SK-N-SH (cell line): ENCODE measurements at regions not wholly inside any gene's neighbourhood (a gene's known extent, or its start where the extent isn't known, plus 50 kb on each side); places are given as distances from the start of the nearest gene placed in this dataset.

Source experiments
- CTCF ChIA-PET: fragments of 300-600, 350-600 bp; formaldehyde crosslinking; extraction: SDS; loops from one replicate; lab custom pipeline; 2021; lab: Yijun Ruan, JAX
- POLR2A ChIA-PET: fragments of 350-600 bp; sonication (Branson Sonifier 250); formaldehyde crosslinking; extraction: SDS; loops from one replicate; lab custom pipeline; 2020; ENCODE audit warnings: antibody characterized with exemption, inconsistent platforms; lab: Yijun Ruan, JAX
- DNase-seq: peaks from one replicate; pipeline ENCODE4 v3.0.0; 2012
- H2AFZ ChIP-seq: fragments of 200-600 bp; sonication (generic); 2 replicates; pipeline ENCODE4 v1.8.1; 2016; ENCODE audit warnings: antibody characterized with exemption, mild to moderate bottlenecking, low read depth
- H3F3A ChIP-seq: fragments of 200-600 bp; sonication (generic); replicated peaks from 2 replicates; pipeline ENCODE3; 2016; ENCODE audit warnings: antibody characterized with exemption, mild to moderate bottlenecking; ENCODE audit not compliant: insufficient read depth
- H3K27ac ChIP-seq, 2 experiments: fragments of 200-500 bp in 1 of 2; fragments of 200-600 bp in 1 of 2; sonication (Bioruptor generic) in 1 of 2; sonication (generic), shearing (Covaris generic) in 1 of 2; 2 replicates each; pipeline versions ENCODE4 v1.5.1 to v1.6.1; 2014 to 2016; ENCODE audit warnings: low read depth in 2 of 2, inconsistent platforms in 1 of 2, low read length in 1 of 2, mild to moderate bottlenecking in 1 of 2, mixed read lengths in 1 of 2
- H3K27me3 ChIP-seq: fragments of 200-600 bp; sonication (generic), shearing (Covaris generic); 2 replicates; pipeline ENCODE4 v1.6.1; 2016; ENCODE audit warnings: mixed run types; ENCODE audit not compliant: insufficient read depth
- H3K36me3 ChIP-seq, 2 experiments: fragments of 200-500 bp in 1 of 2; fragments of 200-600 bp in 1 of 2; sonication (Bioruptor generic) in 1 of 2; sonication (generic) in 1 of 2; replicated peaks in 1 of 2; 2 replicates each; pipeline versions ENCODE3 to v1.5.1; 2014 to 2016; ENCODE audit warnings: low read length in 1 of 2, mild to moderate bottlenecking in 1 of 2; ENCODE audit not compliant: insufficient read depth in 2 of 2, control insufficient read depth in 1 of 2
- H3K4me1 ChIP-seq, 2 experiments: fragments of 200-500 bp in 1 of 2; fragments of 200-600 bp in 1 of 2; sonication (Bioruptor generic) in 1 of 2; sonication (generic), shearing (Covaris generic) in 1 of 2; 2 replicates each; pipeline versions ENCODE4 v1.5.1 to v1.6.1; 2014 to 2016; ENCODE audit warnings: low read depth in 1 of 2, low read length in 1 of 2, mixed run types in 1 of 2; ENCODE audit not compliant: insufficient read depth in 2 of 2, control insufficient read depth in 1 of 2
- H3K4me2 ChIP-seq: fragments of 200-600 bp; sonication (generic), shearing (Covaris generic); 2 replicates; pipeline ENCODE4 v1.6.1; 2017; ENCODE audit warnings: mixed run types
- H3K4me3 ChIP-seq, 2 experiments: fragments of 200-500 bp in 1 of 2; fragments of 200-600 bp in 1 of 2; sonication (Bioruptor generic) in 1 of 2; sonication (generic), shearing (Covaris generic) in 1 of 2; 2 replicates each; pipeline versions ENCODE4 v1.5.1 to v1.8.1; 2014 to 2016; ENCODE audit warnings: low read depth in 2 of 2, inconsistent platforms in 1 of 2, low read length in 1 of 2, mild to moderate bottlenecking in 1 of 2, mixed read lengths in 1 of 2, moderate library complexity in 1 of 2
- H3K79me2 ChIP-seq: fragments of 200-600 bp; sonication (generic); 2 replicates; pipeline ENCODE4 v1.8.1; 2017; ENCODE audit warnings: mild to moderate bottlenecking; ENCODE audit not compliant: insufficient read depth
- H3K9ac ChIP-seq: fragments of 200-600 bp; sonication (generic); 2 replicates; pipeline ENCODE4 v1.6.1; 2017; ENCODE audit warnings: mixed run types
- H3K9me2 ChIP-seq: fragments of 200-600 bp; sonication (generic); 2 replicates; pipeline ENCODE4 v1.6.1; 2017; ENCODE audit warnings: mixed run types
- H3K9me3 ChIP-seq: fragments of 200-600 bp; sonication (generic); 2 replicates; pipeline ENCODE4 v1.6.1; 2017; ENCODE audit warnings: mixed run types, mild to moderate bottlenecking, moderate library complexity
- H4K20me1 ChIP-seq: fragments of 200-600 bp; sonication (generic); 2 replicates; pipeline ENCODE4 v1.6.1; 2017; ENCODE audit warnings: mild to moderate bottlenecking, mixed run types; ENCODE audit not compliant: insufficient read depth
- CHD2 ChIP-seq: fragments of 150-350 bp; IDR thresholded peaks from 2 replicates; pipeline ENCODE4 v1.6.1; 2018; ENCODE audit warnings: low read length; ENCODE audit not compliant: partially characterized antibody
- ELF1 ChIP-seq: IDR thresholded peaks from 2 replicates; pipeline ENCODE4 v1.4.0; 2012
- EP300 ChIP-seq, 2 experiments: IDR thresholded peaks; 2 replicates each; pipeline versions ENCODE4 v1.4.0 to v1.6.1; 2012; ENCODE audit warnings: borderline replicate concordance in 1 of 2, low read depth in 1 of 2, low read length in 1 of 2
- FOXJ3 ChIP-seq: sonication (generic); formaldehyde crosslinking; IDR thresholded peaks from 2 replicates; pipeline ENCODE4 v1.5.1; 2020; ENCODE audit warnings: mild to moderate bottlenecking, missing genetic modification reagents
- JUND ChIP-seq: IDR thresholded peaks from 2 replicates; pipeline ENCODE4 v1.4.0; 2012
- MEF2A ChIP-seq: IDR thresholded peaks from 2 replicates; pipeline ENCODE4 v1.4.0; 2012; ENCODE audit warnings: low read depth, borderline replicate concordance
- NFIC ChIP-seq: IDR thresholded peaks from 2 replicates; pipeline ENCODE4 v1.4.0; 2012; ENCODE audit warnings: borderline replicate concordance
- NRF1 ChIP-seq: IDR thresholded peaks from 2 replicates; pipeline ENCODE4 v1.6.1; 2012; ENCODE audit warnings: low read depth, mild to moderate bottlenecking, low read length
- POLR2AphosphoS5 ChIP-seq: IDR thresholded peaks from 2 replicates; pipeline ENCODE4 v1.6.1; 2012; ENCODE audit warnings: low read depth, low read length
- RCOR1 ChIP-seq: fragments of 150-350 bp; IDR thresholded peaks from 2 replicates; pipeline ENCODE4 v1.6.1; 2017; ENCODE audit warnings: antibody characterized with exemption, low read length
- SMC3 ChIP-seq: IDR thresholded peaks from 2 replicates; pipeline ENCODE4 v1.6.1; 2012; ENCODE audit warnings: low read depth, low read length, improper control_type of control experiment
- YY1 ChIP-seq: IDR thresholded peaks from 2 replicates; pipeline ENCODE4 v1.4.0; 2012; ENCODE audit warnings: low read depth, mild to moderate bottlenecking
- WGBS: methylation state at CpG from one replicate; pipeline ENCODE4 v1.1.6; 2017; ENCODE audit warnings: low lambda C conversion rate; 5-methylcytosine and 5-hydroxymethylcytosine counted together
- TF ChIP-seq, protein P1 (sequence below): IDR thresholded peaks from 2 replicates; pipeline ENCODE4 v1.4.0; 2012; ENCODE audit warnings: low read depth, borderline replicate concordance
- TF ChIP-seq, protein P2 (sequence below): IDR thresholded peaks from 2 replicates; pipeline ENCODE4 v1.6.1; 2012; ENCODE audit warnings: mild to moderate bottlenecking, low read depth, low read length, moderate library complexity
- TF ChIP-seq, protein P3 (sequence below): IDR thresholded peaks from 2 replicates; pipeline ENCODE4; 2012
- TF ChIP-seq, protein P4 (sequence below): fragments of 200-600 bp; sonication (generic); IDR thresholded peaks from 2 replicates; pipeline ENCODE4 v1.6.1; 2017; ENCODE audit warnings: antibody characterized with exemption, mild to moderate bottlenecking, moderate library complexity

DNA sequence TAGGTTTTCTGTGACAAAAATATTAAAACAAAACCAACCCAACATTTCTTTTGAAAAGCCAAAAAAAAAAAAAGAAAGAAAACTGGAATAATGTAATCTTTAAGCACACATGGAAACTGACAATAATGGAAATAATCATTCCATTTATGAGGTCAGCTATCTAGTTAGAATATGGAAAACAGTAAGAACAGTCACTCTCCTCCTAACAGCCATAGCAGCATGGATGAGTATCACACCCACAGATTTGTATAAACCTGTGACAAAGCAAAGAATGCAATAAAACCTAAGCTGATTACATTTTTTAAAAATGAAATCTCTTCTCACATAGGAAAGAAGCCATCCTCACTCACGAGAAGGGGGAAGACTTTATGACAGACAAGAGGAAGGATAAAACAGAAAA, 437.8 kb downstream of the NYAP2 start (continued):
- TF ChIP-seq, protein P1, sequence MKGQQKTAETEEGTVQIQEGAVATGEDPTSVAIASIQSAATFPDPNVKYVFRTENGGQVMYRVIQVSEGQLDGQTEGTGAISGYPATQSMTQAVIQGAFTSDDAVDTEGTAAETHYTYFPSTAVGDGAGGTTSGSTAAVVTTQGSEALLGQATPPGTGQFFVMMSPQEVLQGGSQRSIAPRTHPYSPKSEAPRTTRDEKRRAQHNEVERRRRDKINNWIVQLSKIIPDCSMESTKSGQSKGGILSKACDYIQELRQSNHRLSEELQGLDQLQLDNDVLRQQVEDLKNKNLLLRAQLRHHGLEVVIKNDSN: no peak
- TF ChIP-seq NFIC (no peak), EP300 (IDR thresholded peaks at IDR 0.05; ENCODE audit: borderline replicate concordance in 1 of 2, low read depth in 1 of 2, low read length in 1 of 2) (no peak), MEF2A (no peak)
- TF ChIP-seq, protein P2, sequence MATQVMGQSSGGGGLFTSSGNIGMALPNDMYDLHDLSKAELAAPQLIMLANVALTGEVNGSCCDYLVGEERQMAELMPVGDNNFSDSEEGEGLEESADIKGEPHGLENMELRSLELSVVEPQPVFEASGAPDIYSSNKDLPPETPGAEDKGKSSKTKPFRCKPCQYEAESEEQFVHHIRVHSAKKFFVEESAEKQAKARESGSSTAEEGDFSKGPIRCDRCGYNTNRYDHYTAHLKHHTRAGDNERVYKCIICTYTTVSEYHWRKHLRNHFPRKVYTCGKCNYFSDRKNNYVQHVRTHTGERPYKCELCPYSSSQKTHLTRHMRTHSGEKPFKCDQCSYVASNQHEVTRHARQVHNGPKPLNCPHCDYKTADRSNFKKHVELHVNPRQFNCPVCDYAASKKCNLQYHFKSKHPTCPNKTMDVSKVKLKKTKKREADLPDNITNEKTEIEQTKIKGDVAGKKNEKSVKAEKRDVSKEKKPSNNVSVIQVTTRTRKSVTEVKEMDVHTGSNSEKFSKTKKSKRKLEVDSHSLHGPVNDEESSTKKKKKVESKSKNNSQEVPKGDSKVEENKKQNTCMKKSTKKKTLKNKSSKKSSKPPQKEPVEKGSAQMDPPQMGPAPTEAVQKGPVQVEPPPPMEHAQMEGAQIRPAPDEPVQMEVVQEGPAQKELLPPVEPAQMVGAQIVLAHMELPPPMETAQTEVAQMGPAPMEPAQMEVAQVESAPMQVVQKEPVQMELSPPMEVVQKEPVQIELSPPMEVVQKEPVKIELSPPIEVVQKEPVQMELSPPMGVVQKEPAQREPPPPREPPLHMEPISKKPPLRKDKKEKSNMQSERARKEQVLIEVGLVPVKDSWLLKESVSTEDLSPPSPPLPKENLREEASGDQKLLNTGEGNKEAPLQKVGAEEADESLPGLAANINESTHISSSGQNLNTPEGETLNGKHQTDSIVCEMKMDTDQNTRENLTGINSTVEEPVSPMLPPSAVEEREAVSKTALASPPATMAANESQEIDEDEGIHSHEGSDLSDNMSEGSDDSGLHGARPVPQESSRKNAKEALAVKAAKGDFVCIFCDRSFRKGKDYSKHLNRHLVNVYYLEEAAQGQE: no peak

DNA sequence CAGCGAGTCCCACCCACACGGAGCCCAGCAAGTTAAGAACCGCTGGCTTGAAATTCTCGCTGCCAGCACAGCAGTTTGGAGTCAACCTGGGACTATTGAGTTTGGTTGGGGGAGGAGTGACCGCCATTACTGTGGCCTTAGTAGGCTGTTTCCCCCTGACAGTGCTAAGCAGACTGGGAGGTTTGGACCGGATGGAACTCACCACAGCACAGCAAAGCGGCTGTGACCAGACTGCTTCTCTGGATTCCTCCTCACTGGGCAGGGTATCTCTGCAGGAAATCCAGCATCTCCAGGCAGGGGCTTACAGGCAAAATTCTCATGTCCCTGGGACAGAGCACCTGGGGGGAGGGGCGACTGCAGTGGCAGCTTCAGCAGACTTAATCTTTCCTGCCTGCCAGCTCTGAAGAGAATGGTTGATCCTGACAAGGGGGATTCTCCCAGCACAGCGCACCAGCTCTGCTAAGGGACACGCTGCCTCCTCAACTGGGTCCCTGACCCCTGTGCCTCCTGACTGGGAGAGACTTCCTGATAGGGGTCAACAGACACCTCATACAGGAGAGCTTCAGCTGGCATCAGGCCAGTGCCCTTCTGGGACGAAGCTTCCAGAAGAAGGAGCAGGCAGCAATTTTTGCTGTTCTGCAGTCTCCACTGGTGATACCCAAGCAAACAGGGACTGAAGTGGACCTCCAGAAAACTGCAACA, 425.4 kb downstream of the NYAP2 start:
- no peak for DNase-seq
- TF ChIP-seq RCOR1 (no peak), POLR2AphosphoS5 (no peak), JUND (no peak), YY1 (no peak), ELF1 (no peak), NRF1 (no peak), FOXJ3 (no peak), SMC3 (no peak), CHD2 (no peak)
- TF ChIP-seq, protein P3, sequence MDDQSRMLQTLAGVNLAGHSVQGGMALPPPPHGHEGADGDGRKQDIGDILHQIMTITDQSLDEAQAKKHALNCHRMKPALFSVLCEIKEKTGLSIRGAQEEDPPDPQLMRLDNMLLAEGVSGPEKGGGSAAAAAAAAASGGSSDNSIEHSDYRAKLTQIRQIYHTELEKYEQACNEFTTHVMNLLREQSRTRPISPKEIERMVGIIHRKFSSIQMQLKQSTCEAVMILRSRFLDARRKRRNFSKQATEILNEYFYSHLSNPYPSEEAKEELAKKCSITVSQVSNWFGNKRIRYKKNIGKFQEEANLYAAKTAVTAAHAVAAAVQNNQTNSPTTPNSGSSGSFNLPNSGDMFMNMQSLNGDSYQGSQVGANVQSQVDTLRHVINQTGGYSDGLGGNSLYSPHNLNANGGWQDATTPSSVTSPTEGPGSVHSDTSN: no peak
- TF ChIP-seq, protein P1: no peak
- TF ChIP-seq, protein P4, sequence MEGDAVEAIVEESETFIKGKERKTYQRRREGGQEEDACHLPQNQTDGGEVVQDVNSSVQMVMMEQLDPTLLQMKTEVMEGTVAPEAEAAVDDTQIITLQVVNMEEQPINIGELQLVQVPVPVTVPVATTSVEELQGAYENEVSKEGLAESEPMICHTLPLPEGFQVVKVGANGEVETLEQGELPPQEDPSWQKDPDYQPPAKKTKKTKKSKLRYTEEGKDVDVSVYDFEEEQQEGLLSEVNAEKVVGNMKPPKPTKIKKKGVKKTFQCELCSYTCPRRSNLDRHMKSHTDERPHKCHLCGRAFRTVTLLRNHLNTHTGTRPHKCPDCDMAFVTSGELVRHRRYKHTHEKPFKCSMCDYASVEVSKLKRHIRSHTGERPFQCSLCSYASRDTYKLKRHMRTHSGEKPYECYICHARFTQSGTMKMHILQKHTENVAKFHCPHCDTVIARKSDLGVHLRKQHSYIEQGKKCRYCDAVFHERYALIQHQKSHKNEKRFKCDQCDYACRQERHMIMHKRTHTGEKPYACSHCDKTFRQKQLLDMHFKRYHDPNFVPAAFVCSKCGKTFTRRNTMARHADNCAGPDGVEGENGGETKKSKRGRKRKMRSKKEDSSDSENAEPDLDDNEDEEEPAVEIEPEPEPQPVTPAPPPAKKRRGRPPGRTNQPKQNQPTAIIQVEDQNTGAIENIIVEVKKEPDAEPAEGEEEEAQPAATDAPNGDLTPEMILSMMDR: no peak
- Histone ChIP-seq H3K4me2 (no peak overlapping the region), H3K9ac (no peak overlapping the region), H3K9me2 (no peaks in the 10 kb centered on the region), H3K4me3 (no peak overlapping the region), H3K27ac (no peak overlapping the region), H3F3A (no peaks in the 10 kb centered on the region), H3K36me3 (no peaks in the 10 kb centered on the region), H2AFZ (no peak overlapping the region), H4K20me1 (no peaks in the 10 kb centered on the region), H3K4me1 (no peaks in the 10 kb centered on the region), H3K9me3 (no peaks in the 10 kb centered on the region), H3K27me3 (no peaks in the 10 kb centered on the region), H3K79me2 (no peaks in the 10 kb centered on the region)
- CTCF ChIA-PET: interaction anchor here (1.0 kb wide), 1 partner anchor 11 kb away, joined by 3 read pairs; no protein-coding TSS in a partner anchor
- 34% methylated on average over 4 of the region's 11 CpGs for WGBS
- POLR2A ChIA-PET: no interaction called here
